Gastrocnemius medialis (tissue), 4 donors: ENCODE measurements at regions not wholly inside any gene's neighbourhood (a gene's known extent, or its start where the extent isn't known, plus 50 kb on each side); places are given as distances from the start of the nearest gene placed in this dataset.

ENCODE experiments used
- POLR2A ChIP-seq, 2 donors: fragments of 450-650 bp; IDR thresholded peaks; one replicate each; pipeline ENCODE4 v1.6.1; 2017; ENCODE audit warnings: antibody characterized with exemption in 2 of 2, mild to moderate bottlenecking in 2 of 2, moderate library complexity in 2 of 2
- TF ChIP-seq, protein P1 (sequence below), 5 experiments: fragments of 450-650 bp in 3 of 5; fragments of 200-600 bp in 2 of 5; sonication (generic) in 2 of 5; IDR thresholded peaks in 4 of 5; conservative IDR thresholded peaks in 1 of 5; 1 replicate in 4 of 5; 2 replicates in 1 of 5; pipeline ENCODE4 v1.5.1; 2016 to 2019; ENCODE audit warnings: antibody characterized with exemption in 5 of 5, mild to moderate bottlenecking in 3 of 5, moderate library complexity in 3 of 5

GRCh38 chr3:181633556-181633955 is 78.2 kb upstream of the SOX2 start:
- TF ChIP-seq, protein P1, sequence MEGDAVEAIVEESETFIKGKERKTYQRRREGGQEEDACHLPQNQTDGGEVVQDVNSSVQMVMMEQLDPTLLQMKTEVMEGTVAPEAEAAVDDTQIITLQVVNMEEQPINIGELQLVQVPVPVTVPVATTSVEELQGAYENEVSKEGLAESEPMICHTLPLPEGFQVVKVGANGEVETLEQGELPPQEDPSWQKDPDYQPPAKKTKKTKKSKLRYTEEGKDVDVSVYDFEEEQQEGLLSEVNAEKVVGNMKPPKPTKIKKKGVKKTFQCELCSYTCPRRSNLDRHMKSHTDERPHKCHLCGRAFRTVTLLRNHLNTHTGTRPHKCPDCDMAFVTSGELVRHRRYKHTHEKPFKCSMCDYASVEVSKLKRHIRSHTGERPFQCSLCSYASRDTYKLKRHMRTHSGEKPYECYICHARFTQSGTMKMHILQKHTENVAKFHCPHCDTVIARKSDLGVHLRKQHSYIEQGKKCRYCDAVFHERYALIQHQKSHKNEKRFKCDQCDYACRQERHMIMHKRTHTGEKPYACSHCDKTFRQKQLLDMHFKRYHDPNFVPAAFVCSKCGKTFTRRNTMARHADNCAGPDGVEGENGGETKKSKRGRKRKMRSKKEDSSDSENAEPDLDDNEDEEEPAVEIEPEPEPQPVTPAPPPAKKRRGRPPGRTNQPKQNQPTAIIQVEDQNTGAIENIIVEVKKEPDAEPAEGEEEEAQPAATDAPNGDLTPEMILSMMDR (IDR thresholded peaks at IDR 0.05 in 4 of 5, conservative IDR thresholded peaks at IDR 0.05 in 1 of 5): no peak
- no peak for TF ChIP-seq POLR2A (IDR thresholded peaks at IDR 0.05)
